Hematopoietic multipotent progenitor cell treated with erythropoietin and hydrocortisone succinate and interleukin-3 and kit ligand, for 8 days (in vitro differentiated cells): ENCODE measurements at regions not wholly inside any gene's neighbourhood (a gene's known extent, or its start where the extent isn't known, plus 50 kb on each side); places are given as distances from the start of the nearest gene placed in this dataset.

ENCODE experiments used
- DNase-seq: peaks from one replicate; pipeline ENCODE4 v3.0.0-alpha.2; 2015

GRCh38 chr1:218686258-218686657, 341.1 kb downstream of the TGFB2 start:
- no peak for DNase-seq

GRCh38 chr1:218686761-218687160, 341.6 kb downstream of the TGFB2 start:
- no peak for DNase-seq

- no peak for DNase-seq
Observed at GRCh38 chr1:218692808-218693207, 347.7 kb downstream of the TGFB2 start.

- no peak for DNase-seq
Observed at GRCh38 chr1:218693599-218693998, 348.5 kb downstream of the TGFB2 start.

- DNase-seq = no peak
Observed at GRCh38 chr1:218694085-218694484, 348.9 kb downstream of the TGFB2 start.

GRCh38 chr1:218694636-218695035, 349.5 kb downstream of the TGFB2 start:
- DNase-seq = no peak

GRCh38 chr1:218695525-218695924, 350.4 kb downstream of the TGFB2 start:
- DNase-seq = no peak

GRCh38 chr1:218698141-218698540, 353.0 kb downstream of the TGFB2 start:
- no peak for DNase-seq

- DNase-seq = no peak
Observed at GRCh38 chr1:218699421-218699820, 354.3 kb downstream of the TGFB2 start.

- DNase-seq = no peak
Observed at GRCh38 chr1:218699865-218700264, 354.7 kb downstream of the TGFB2 start.

- DNase-seq = no peak
Observed at GRCh38 chr1:218700666-218701065, 355.5 kb downstream of the TGFB2 start.

- no peak for DNase-seq
Observed at GRCh38 chr1:218701131-218701530, 356.0 kb downstream of the TGFB2 start.

- no peak for DNase-seq
Observed at GRCh38 chr1:218702775-218703174, 357.6 kb downstream of the TGFB2 start.

GRCh38 chr1:218703836-218704235, 358.7 kb downstream of the TGFB2 start:
- no peak for DNase-seq

GRCh38 chr1:218705391-218705790, 360.3 kb downstream of the TGFB2 start:
- DNase-seq = no peak

- DNase-seq = no peak
Observed at GRCh38 chr1:218705911-218706893, 361.1 kb downstream of the TGFB2 start.

GRCh38 chr1:218711001-218711400, 365.9 kb downstream of the TGFB2 start:
- DNase-seq = no peak

GRCh38 chr1:218711884-218712674, 366.9 kb downstream of the TGFB2 start:
- no peak for DNase-seq

GRCh38 chr1:218712677-218713076, 367.5 kb downstream of the TGFB2 start:
- no peak for DNase-seq

GRCh38 chr1:218715961-218716669, 371.0 kb downstream of the TGFB2 start:
- no peak for DNase-seq

- no peak for DNase-seq
Observed at GRCh38 chr1:218717575-218717974, 372.4 kb downstream of the TGFB2 start.

GRCh38 chr1:218718206-218718605, 373.1 kb downstream of the TGFB2 start:
- DNase-seq = no peak

GRCh38 chr1:218718977-218719376, 373.8 kb downstream of the TGFB2 start:
- DNase-seq = no peak
